Naive B cell (primary cell): ENCODE measurements at regions not wholly inside any gene's neighbourhood (a gene's known extent, or its start where the extent isn't known, plus 50 kb on each side); places are given as distances from the start of the nearest gene placed in this dataset.
A peak's percentile ranks its signal among the peaks of the same experiment; 100 is the strongest.

Experiments used
- ATAC-seq, 2 donors: fragments of 150-1000 bp; cut with Tn5 transposase; 2 replicates each; pipeline ENCODE4 v1.10.0; 2021; ENCODE audit warnings: low read depth in 2 of 2, mild to moderate bottlenecking in 2 of 2, moderate library complexity in 2 of 2
- DNase-seq: peaks from one replicate; pipeline ENCODE4 v3.0.0; 2022
- H3K27ac Mint-ChIP-seq, 6 donors: one replicate each; pipeline ENCODE4 v1.8.0; 2020 to 2022; ENCODE audit warnings: mild to moderate bottlenecking in 6 of 6, mixed read lengths in 6 of 6, moderate library complexity in 5 of 6, inconsistent platforms in 2 of 6
- H3K27me3 Mint-ChIP-seq, 3 donors: one replicate each; pipeline ENCODE4 v1.8.0; 2021 to 2022; ENCODE audit warnings: mixed read lengths in 3 of 3, mild to moderate bottlenecking in 1 of 3
- H3K36me3 Mint-ChIP-seq, 2 donors: one replicate each; pipeline ENCODE4 v1.8.0; 2020 to 2022; ENCODE audit warnings: mixed read lengths in 2 of 2, inconsistent platforms in 1 of 2, mild to moderate bottlenecking in 1 of 2
- H3K4me1 Mint-ChIP-seq, 3 donors: one replicate each; pipeline ENCODE4 v1.8.0; 2020 to 2022; ENCODE audit warnings: mixed read lengths in 3 of 3, inconsistent platforms in 1 of 3, mild to moderate bottlenecking in 1 of 3, moderate library complexity in 1 of 3
- H3K4me3 Mint-ChIP-seq, 8 donors: one replicate each; pipeline ENCODE4 v1.8.0; 2020 to 2022; ENCODE audit warnings: mild to moderate bottlenecking in 8 of 8, mixed read lengths in 8 of 8, moderate library complexity in 8 of 8, inconsistent platforms in 2 of 8
- H3K9me3 Mint-ChIP-seq, 7 donors: one replicate each; pipeline ENCODE4 v1.8.0; 2020 to 2022; ENCODE audit warnings: mixed read lengths in 7 of 7, mild to moderate bottlenecking in 5 of 7, inconsistent platforms in 2 of 7, moderate library complexity in 1 of 7

DNA sequence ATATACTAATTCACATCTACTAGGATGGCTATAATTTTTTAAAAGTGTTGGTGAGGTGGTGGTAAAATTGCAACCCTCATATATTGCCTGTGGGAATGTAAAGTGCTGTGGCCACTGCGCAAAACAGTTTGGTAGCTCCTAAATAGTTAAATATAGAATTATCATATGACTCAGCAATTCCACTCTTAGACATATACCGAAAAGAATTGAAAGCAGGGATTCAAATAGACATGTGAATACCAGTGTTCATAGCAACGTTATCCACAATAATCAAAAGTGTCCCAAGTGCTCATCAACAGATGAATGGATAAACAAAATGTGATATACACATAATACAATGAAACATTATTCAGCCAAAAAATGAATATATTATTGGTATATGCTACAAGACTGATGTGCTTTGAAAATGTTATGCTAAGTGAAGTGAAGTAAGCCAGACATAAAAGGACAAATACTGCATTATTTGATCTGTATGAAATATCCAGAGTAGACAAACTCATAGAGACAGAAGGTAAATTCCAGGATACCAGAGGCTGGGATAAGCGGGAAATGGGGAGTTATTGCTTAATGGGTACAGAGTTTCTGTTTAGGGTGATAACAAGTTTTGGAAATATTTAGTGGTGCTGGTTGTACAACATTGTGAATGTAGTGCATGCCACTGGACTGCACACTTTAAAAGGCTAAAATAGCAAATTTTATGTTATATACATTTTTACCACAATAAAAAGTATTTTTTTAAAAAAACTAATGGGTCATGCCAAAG, 342.5 kb downstream of the SEC16B start:
- no peaks in the 10 kb centered on the region for H3K4me1 Mint-ChIP-seq
- no peaks in the 10 kb centered on the region for H3K36me3 Mint-ChIP-seq
- ATAC-seq (no peak), DNase-seq (no peak)
- no peaks in the 10 kb centered on the region for H3K27me3 Mint-ChIP-seq
- peaks cover 0 to 15% (median 2%) of the 10 kb centered on the region in 7 donors for H3K9me3 Mint-ChIP-seq
- no peak overlapping the region for H3K27ac Mint-ChIP-seq
- no peak overlapping the region for H3K4me3 Mint-ChIP-seq

DNA sequence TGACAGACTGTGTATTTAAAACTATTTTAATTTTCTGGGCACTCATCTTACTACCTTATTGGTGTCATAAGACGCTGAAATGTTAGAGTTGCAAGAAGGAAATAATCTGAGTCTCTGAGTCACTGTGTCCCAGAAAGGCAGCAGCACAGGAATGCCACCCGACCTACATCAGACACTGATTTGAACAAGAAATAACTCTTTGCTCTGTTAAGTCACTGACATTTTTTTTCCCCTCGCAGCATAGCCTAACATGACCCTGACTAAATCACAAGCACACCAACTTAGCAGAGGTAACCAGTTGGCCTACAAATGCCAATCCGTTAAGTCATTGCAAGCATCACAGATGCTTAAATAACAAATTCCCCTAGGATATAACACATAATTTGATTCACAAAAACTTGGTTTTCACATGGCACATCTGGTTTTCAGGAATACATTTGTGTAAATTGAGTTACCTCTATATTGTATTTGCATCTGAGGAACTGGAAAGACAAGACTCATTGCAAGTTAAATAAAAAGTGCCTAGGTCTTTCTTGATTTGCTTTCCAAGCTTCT, 349.1 kb downstream of the SEC16B start:
- no peak for DNase-seq
- H3K4me1 Mint-ChIP-seq, result no peaks in the 10 kb centered on the region
- no peak overlapping the region for H3K4me3 Mint-ChIP-seq
- peaks cover 0 to 7% (median 2%) of the 10 kb centered on the region in 7 donors for H3K9me3 Mint-ChIP-seq
- no peaks in the 10 kb centered on the region for H3K27me3 Mint-ChIP-seq
- ATAC-seq, result no peak
- no peaks in the 10 kb centered on the region for H3K36me3 Mint-ChIP-seq
- no peak overlapping the region for H3K27ac Mint-ChIP-seq

DNA sequence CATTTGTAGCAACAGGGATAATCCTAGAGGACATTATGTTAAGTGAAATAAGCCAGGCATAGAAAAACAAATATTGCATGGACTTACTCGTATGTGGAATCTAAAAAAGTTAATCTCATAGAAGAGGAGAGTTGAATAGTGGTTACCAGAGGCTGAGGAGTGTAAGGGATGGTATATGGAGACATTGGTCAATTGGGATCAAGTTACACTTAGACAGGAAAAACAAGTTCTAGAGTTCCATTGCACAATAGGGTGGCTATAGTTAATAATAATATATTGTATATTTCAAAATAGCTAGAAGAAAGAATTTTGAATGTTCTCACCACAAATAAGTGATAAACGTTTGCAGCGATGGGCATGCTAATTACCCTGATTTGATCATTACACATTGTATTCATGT, 354.6 kb downstream of the SEC16B start:
- ATAC-seq (no peak), DNase-seq (no peak)
- Mint-ChIP-seq H3K36me3 (no peaks in the 10 kb centered on the region), H3K9me3 (peaks cover 0 to 5% (median 0%) of the 10 kb centered on the region in 7 donors), H3K4me3 (no peak overlapping the region), H3K27ac (peak overlapping the region in 1 of 6 donors; percentile 30), H3K27me3 (no peaks in the 10 kb centered on the region), H3K4me1 (no peaks in the 10 kb centered on the region)

DNA sequence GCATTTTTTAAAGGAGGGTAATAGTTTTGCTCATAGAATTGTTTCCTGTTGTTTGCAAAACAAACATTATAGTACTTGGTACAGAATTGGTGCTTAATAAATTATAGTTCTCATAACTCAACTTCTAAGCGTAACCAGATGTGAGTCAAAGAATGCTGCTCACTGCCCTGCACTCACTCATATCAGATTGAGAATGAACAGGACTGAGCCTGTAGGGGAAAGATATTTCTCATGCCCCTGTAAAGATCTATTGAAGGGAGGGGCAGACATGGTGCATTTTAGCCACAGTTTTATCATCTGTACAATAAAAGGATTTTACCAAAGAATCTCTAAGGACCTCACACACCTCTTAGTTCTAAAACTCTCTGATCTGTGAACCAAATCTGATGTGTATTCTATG, 358.5 kb downstream of the SEC16B start:
- H3K4me3 Mint-ChIP-seq, result no peak overlapping the region
- no peak overlapping the region for H3K27ac Mint-ChIP-seq
- H3K27me3 Mint-ChIP-seq, result no peaks in the 10 kb centered on the region
- H3K9me3 Mint-ChIP-seq, result peaks cover 0 to 5% (median 0%) of the 10 kb centered on the region in 7 donors
- H3K36me3 Mint-ChIP-seq, result no peaks in the 10 kb centered on the region
- no peak for ATAC-seq
- DNase-seq, result no peak
- H3K4me1 Mint-ChIP-seq, result no peaks in the 10 kb centered on the region

DNA sequence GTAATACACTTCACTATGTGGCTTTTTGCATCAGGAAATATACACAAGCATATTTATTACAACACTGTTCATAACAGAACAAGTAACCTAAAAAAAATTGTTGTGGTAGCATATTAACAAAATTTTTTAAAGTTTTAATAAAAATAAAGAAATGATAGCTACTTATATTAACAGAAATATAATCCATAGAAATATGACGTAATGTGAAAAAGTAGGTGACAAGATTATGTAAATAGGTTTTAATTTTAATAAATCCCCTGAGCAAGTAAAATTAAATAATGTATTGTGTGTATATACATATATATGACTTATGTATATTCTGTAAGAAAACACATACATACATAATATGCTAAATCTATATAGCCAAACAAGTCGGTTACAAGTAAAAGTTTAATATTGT, 359.9 kb downstream of the SEC16B start:
- Mint-ChIP-seq H3K27me3 (no peaks in the 10 kb centered on the region), H3K36me3 (no peaks in the 10 kb centered on the region)

DNA sequence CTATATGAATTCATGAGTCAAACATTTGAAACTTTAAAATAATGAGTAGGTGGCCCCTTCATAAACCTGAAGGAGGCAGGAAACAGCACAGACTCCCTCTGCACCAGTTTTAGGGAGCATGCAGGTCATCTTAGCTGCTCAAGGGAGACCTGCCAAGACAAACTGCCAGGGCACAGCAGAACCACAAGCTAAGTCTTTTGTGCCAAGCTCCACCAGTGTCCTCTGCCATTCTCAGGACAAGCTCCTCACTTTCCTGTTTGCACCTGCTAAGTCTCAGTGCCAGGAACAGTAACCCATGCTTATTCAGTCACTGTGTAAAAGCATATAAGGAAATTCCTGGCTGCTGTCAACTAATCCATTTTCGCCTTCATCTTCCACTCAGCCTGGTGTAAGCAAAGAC, 368.9 kb downstream of the SEC16B start:
- DNase-seq (no peak), ATAC-seq (no peak)
- Mint-ChIP-seq H3K27me3 (no peaks in the 10 kb centered on the region), H3K36me3 (no peaks in the 10 kb centered on the region), H3K4me1 (no peaks in the 10 kb centered on the region), H3K4me3 (no peak overlapping the region), H3K27ac (no peak overlapping the region), H3K9me3 (peaks cover 3 to 12% (median 8%) of the 10 kb centered on the region in 7 donors)

More for the DNA sequence above, 359.9 kb downstream of the SEC16B start:
- Mint-ChIP-seq H3K9me3 (peaks cover 0 to 8% (median 2%) of the 10 kb centered on the region in 7 donors), H3K27ac (no peak overlapping the region), H3K4me3 (no peak overlapping the region), H3K4me1 (no peaks in the 10 kb centered on the region)
- ATAC-seq (no peak), DNase-seq (no peak)

DNA sequence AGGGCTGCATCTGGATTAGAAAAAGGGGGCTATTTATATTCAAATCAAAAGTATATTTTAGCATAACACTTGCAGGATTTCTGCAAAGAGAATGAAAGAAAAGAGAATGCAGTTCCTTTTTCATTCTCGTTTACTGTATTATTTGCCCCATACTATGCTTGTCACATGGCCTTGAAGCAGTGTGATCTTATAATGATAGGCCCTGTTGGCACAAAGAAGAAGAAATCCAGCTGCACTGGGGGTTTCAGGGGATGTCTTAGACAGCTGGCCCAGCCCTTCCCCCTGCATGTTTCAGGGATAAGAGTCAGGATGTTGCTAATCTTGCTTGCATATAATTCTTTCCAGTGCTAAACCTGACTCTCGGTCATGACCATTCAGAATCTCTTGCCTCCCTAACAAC, 369.5 kb downstream of the SEC16B start:
- Mint-ChIP-seq H3K27ac (no peak overlapping the region), H3K27me3 (no peaks in the 10 kb centered on the region), H3K4me1 (no peaks in the 10 kb centered on the region), H3K36me3 (no peaks in the 10 kb centered on the region), H3K4me3 (no peak overlapping the region), H3K9me3 (peaks cover 3 to 12% (median 8%) of the 10 kb centered on the region in 7 donors)
- ATAC-seq (no peak), DNase-seq (no peak)

DNA sequence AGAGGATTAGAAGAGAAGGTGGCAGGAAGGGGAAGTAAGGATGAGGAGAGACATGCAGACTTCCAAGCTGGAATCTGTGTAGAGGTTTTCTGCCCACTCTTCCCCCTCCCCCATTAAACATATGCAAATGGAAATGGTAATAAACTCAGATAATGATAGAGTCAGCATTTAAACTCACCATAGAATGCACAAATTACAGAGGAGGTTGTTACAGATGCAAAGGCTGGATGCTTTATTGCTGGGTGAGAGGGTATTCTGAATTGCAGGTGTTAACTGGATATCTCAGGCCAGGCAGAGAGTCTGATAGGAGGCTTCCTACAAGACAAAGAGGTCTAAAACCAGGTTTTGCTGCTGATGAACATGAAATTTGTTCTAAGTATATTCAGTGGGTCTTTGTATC, 372.5 kb downstream of the SEC16B start:
- Mint-ChIP-seq H3K9me3 (peaks cover 0 to 7% (median 0%) of the 10 kb centered on the region in 7 donors), H3K27ac (no peak overlapping the region), H3K27me3 (peaks cover 0 to 7% (median 0%) of the 10 kb centered on the region in 3 donors), H3K4me3 (no peak overlapping the region), H3K4me1 (no peaks in the 10 kb centered on the region), H3K36me3 (no peaks in the 10 kb centered on the region)
- DNase-seq (no peak), ATAC-seq (no peak)

DNA sequence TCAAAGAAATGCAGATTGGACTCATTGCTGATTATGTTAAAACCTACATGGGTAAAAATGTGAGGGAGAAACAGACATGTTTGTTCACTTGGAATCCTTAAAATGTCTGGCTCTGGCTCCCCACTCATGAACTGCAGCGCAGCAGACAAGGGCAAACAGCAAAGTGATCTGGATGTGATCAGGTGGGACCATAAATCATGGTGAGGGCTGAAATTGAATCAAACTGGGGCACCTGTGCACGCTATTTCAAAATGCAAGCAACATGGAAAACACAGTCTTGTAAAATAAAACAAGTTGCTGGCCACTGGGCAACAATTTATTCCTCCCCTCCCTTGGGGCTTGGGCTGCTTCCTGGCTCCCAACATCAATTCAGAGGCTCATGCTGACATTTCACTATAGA, 373.4 kb downstream of the SEC16B start:
- peaks cover 0 to 8% (median 0%) of the 10 kb centered on the region in 3 donors for H3K27me3 Mint-ChIP-seq
- H3K27ac Mint-ChIP-seq, result no peak overlapping the region
- peaks cover 0 to 7% (median 0%) of the 10 kb centered on the region in 7 donors for H3K9me3 Mint-ChIP-seq
- DNase-seq (no peak), ATAC-seq (no peak)
- H3K4me3 Mint-ChIP-seq, result no peak overlapping the region
- no peaks in the 10 kb centered on the region for H3K4me1 Mint-ChIP-seq
- no peaks in the 10 kb centered on the region for H3K36me3 Mint-ChIP-seq

DNA sequence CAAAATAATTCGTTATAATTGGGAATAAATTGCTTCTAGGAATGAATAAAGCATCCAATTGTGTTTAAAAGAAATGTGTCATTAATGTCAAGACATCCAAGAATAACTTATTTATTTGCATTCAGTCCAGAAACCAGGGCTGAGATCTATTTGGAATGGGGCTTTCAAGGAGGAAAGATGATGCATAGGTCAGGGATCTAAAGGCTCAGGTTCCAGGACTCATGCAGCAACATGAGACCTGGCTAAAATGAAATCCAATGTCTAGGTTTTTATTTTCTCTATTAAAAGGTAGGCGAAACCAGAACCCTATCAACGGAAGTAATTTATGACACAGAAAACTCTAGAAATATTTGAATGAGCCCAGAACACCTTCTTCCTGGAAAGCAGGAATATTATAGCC, 376.8 kb downstream of the SEC16B start:
- H3K4me1 Mint-ChIP-seq, result no peaks in the 10 kb centered on the region
- H3K4me3 Mint-ChIP-seq, result no peak overlapping the region
- no peaks in the 10 kb centered on the region for H3K36me3 Mint-ChIP-seq
- peaks cover 0 to 3% (median 0%) of the 10 kb centered on the region in 7 donors for H3K9me3 Mint-ChIP-seq
- peaks cover 0 to 8% (median 0%) of the 10 kb centered on the region in 3 donors for H3K27me3 Mint-ChIP-seq
- no peak overlapping the region for H3K27ac Mint-ChIP-seq
- ATAC-seq (no peak), DNase-seq (no peak)

DNA sequence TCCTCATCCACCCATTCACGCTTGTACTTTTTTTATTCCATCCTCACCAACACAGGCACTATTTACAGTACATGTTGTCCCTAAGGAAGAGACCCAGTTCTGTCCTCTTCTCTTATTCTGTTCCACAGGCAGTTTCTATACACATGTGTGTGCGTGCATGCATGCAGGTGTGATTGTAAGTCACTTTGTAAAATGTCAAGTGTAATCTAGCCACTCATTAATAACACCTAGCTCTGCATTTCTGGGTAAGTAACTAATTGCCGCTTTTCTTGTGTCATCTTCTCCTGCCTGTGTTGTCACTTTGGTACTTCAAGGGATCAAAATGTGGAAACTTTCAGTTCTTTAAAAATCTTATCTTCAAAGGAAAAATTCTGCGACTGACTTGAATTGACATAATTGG, 377.2 kb downstream of the SEC16B start:
- H3K27ac Mint-ChIP-seq, result no peak overlapping the region
- H3K9me3 Mint-ChIP-seq, result peaks cover 0 to 6% (median 0%) of the 10 kb centered on the region in 7 donors
- H3K36me3 Mint-ChIP-seq, result no peaks in the 10 kb centered on the region
- ATAC-seq (no peak), DNase-seq (no peak)
- peaks cover 0 to 8% (median 0%) of the 10 kb centered on the region in 3 donors for H3K27me3 Mint-ChIP-seq
- no peaks in the 10 kb centered on the region for H3K4me1 Mint-ChIP-seq
- H3K4me3 Mint-ChIP-seq, result no peak overlapping the region

DNA sequence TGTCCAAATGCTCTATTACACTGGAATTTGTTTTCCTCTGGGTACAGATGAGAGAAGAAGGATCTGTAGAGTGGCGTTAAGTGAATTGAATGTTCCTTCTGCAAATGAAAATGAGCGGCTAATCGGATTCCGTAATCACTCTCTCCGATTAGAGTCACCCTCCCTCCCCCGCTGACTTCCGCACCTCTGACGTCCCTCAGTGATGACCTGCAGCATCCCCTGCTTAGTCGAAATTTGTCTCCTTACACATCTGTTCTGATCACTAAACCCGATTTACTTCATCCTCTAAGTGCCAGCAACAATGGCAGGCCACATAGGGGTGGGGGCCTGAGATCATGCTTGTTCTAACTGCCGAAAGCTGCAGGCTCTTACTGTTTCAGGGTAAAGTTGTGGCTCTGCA, 378.7 kb downstream of the SEC16B start:
- DNase-seq (no peak), ATAC-seq (no peak)
- H3K4me1 Mint-ChIP-seq, result no peaks in the 10 kb centered on the region
- H3K9me3 Mint-ChIP-seq, result peaks cover 0 to 12% (median 0%) of the 10 kb centered on the region in 7 donors
- H3K4me3 Mint-ChIP-seq, result no peak overlapping the region
- no peaks in the 10 kb centered on the region for H3K36me3 Mint-ChIP-seq
- H3K27me3 Mint-ChIP-seq, result peaks cover 0 to 8% (median 0%) of the 10 kb centered on the region in 3 donors
- H3K27ac Mint-ChIP-seq, result no peak overlapping the region

DNA sequence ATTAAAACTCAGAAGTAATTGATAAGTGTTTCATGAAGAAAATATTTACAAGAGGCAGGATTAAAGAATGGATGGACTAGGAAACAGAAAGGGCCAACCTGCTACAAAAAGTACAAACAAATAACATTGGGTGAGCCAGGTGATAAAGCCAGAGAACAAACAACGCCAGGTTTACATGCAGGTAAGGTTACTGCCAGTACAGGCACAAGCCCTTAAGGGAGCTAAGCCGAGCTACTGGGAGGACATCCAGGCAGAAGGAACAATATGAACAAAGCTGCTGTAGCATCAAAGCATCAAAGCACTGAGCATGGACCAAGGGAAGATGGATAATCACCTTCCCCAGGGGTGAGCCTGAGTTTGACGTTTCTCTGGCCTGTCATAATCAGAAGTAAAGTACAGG, 380.7 kb downstream of the SEC16B start:
- H3K4me3 Mint-ChIP-seq, result no peak overlapping the region
- ATAC-seq (no peak), DNase-seq (no peak)
- peaks cover 0 to 9% (median 2%) of the 10 kb centered on the region in 7 donors for H3K9me3 Mint-ChIP-seq
- H3K4me1 Mint-ChIP-seq, result no peaks in the 10 kb centered on the region
- H3K27ac Mint-ChIP-seq, result no peak overlapping the region
- H3K36me3 Mint-ChIP-seq, result no peaks in the 10 kb centered on the region
- peaks cover 0 to 7% (median 0%) of the 10 kb centered on the region in 3 donors for H3K27me3 Mint-ChIP-seq

DNA sequence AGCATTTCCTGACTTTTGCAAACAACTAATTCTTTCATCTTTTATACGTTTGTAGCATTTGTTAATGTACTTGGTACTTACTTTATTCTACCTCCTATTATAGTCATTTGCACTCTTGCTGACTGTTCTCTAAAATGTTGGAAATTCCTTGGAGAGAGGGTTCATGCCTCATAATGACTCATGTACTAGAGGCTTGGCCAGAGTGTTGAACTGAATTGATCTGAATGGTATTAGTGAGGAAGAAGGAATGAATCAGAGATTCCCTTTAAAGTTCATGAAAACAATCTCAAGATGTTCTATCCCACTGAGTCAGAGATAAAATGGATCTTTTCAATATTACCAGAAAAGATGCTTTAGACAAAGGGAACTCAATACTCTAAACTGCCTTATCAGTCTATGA, 383.4 kb downstream of the SEC16B start:
- peaks cover 0 to 9% (median 2%) of the 10 kb centered on the region in 7 donors for H3K9me3 Mint-ChIP-seq
- no peak overlapping the region for H3K4me3 Mint-ChIP-seq
- no peaks in the 10 kb centered on the region for H3K4me1 Mint-ChIP-seq
- H3K36me3 Mint-ChIP-seq, result no peaks in the 10 kb centered on the region
- no peak overlapping the region for H3K27ac Mint-ChIP-seq
- no peaks in the 10 kb centered on the region for H3K27me3 Mint-ChIP-seq
- DNase-seq, result no peak
- no peak for ATAC-seq
